Osteocyte (in vitro differentiated cells): ENCODE measurements at regions not wholly inside any gene's neighbourhood (a gene's known extent, or its start where the extent isn't known, plus 50 kb on each side); places are given as distances from the start of the nearest gene placed in this dataset.

Experiments used
- DNase-seq: peaks from one replicate; pipeline ENCODE4 v3.0.0; 2021; ENCODE audit warnings: mixed read lengths; ENCODE audit not compliant: unreplicated experiment; ENCODE audit errors: extremely low spot score
- H3K27ac Mint-ChIP-seq: one replicate; pipeline ENCODE4 v1.8.0; 2021; ENCODE audit warnings: mild to moderate bottlenecking, mixed read lengths; ENCODE audit not compliant: unreplicated experiment
- H3K27me3 Mint-ChIP-seq: one replicate; pipeline ENCODE4 v1.8.0; 2021; ENCODE audit warnings: mixed read lengths; ENCODE audit not compliant: unreplicated experiment
- H3K36me3 Mint-ChIP-seq: one replicate; pipeline ENCODE4 v1.8.0; 2021; ENCODE audit warnings: mixed read lengths; ENCODE audit not compliant: unreplicated experiment
- H3K4me1 Mint-ChIP-seq: one replicate; pipeline ENCODE4 v1.8.0; 2021; ENCODE audit warnings: mixed read lengths; ENCODE audit not compliant: unreplicated experiment
- H3K4me3 Mint-ChIP-seq: one replicate; pipeline ENCODE4 v1.8.0; 2021; ENCODE audit warnings: mild to moderate bottlenecking, moderate library complexity, mixed read lengths; ENCODE audit not compliant: unreplicated experiment
- H3K9me3 Mint-ChIP-seq: one replicate; pipeline ENCODE4 v1.8.0; 2021; ENCODE audit warnings: mixed read lengths; ENCODE audit not compliant: unreplicated experiment
- CTCF ChIP-seq: fragments of 200-600 bp; sonication (generic); IDR thresholded peaks from 2 replicates; pipeline ENCODE4 v1.5.0; 2021; ENCODE audit warnings: antibody characterized with exemption, mild to moderate bottlenecking, moderate library complexity

- Mint-ChIP-seq H3K9me3 (no peaks in the 10 kb centered on the region), H3K36me3 (no peaks in the 10 kb centered on the region), H3K4me3 (no peak overlapping the region), H3K27ac (no peak overlapping the region), H3K4me1 (no peaks in the 10 kb centered on the region), H3K27me3 (peaks cover 62% of the 10 kb centered on the region)
- no peak for DNase-seq
- no peak for TF ChIP-seq CTCF
These were observed 76.8 kb upstream of the SCEL start for GRCh38 chr13:77458736-77459135.

- no peak for TF ChIP-seq CTCF
- no peaks in the 10 kb centered on the region for H3K4me1 Mint-ChIP-seq
- no peaks in the 10 kb centered on the region for H3K9me3 Mint-ChIP-seq
- no peaks in the 10 kb centered on the region for H3K36me3 Mint-ChIP-seq
- no peak for DNase-seq
- no peak overlapping the region for H3K27ac Mint-ChIP-seq
- peaks cover 65% of the 10 kb centered on the region for H3K27me3 Mint-ChIP-seq
- no peak overlapping the region for H3K4me3 Mint-ChIP-seq
These were observed 77.5 kb upstream of the SCEL start for GRCh38 chr13:77457966-77458365.

- TF ChIP-seq CTCF = no peak
- Mint-ChIP-seq H3K36me3 (no peaks in the 10 kb centered on the region), H3K27me3 (peaks cover 59% of the 10 kb centered on the region), H3K9me3 (no peaks in the 10 kb centered on the region), H3K4me3 (no peak overlapping the region), H3K27ac (no peak overlapping the region), H3K4me1 (no peaks in the 10 kb centered on the region)
- DNase-seq = no peak
These were observed 79.2 kb upstream of the SCEL start for GRCh38 chr13:77456271-77456670.

- DNase-seq = no peak
- Mint-ChIP-seq H3K36me3 (no peaks in the 10 kb centered on the region), H3K4me1 (no peaks in the 10 kb centered on the region), H3K27me3 (peaks cover 37% of the 10 kb centered on the region), H3K27ac (no peak overlapping the region), H3K9me3 (no peaks in the 10 kb centered on the region), H3K4me3 (no peak overlapping the region)
- TF ChIP-seq CTCF = no peak
These were observed 86.2 kb upstream of the SCEL start for GRCh38 chr13:77449265-77449664.

- Mint-ChIP-seq H3K4me3 (no peak overlapping the region), H3K9me3 (no peaks in the 10 kb centered on the region), H3K36me3 (no peaks in the 10 kb centered on the region), H3K27ac (no peak overlapping the region), H3K27me3 (peaks cover 32% of the 10 kb centered on the region), H3K4me1 (no peaks in the 10 kb centered on the region)
- DNase-seq = no peak
- no peak for TF ChIP-seq CTCF
These were observed 86.8 kb upstream of the SCEL start for GRCh38 chr13:77448689-77449088.
